Sigmoid colon (tissue), 6 donors: ENCODE measurements at regions not wholly inside any gene's neighbourhood (a gene's known extent, or its start where the extent isn't known, plus 50 kb on each side); places are given as distances from the start of the nearest gene placed in this dataset.
A peak's percentile ranks its signal among the peaks of the same experiment; 100 is the strongest.
"Not testable (repeated sequence)": the region's sequence is repeated elsewhere in the genome, so short reads cannot be mapped to it uniquely, and the experiment has no call there.

Experiments
- DNase-seq: peaks from one replicate; pipeline ENCODE4 v3.0.0-alpha.2; 2019
- H3K27ac ChIP-seq, 4 donors: fragments of 200-600 bp; sonication (generic); one replicate each; pipeline ENCODE4 v1.5.1; 2016 to 2019; ENCODE audit warnings: mild to moderate bottlenecking in 1 of 4
- H3K27me3 ChIP-seq, 3 donors: fragments of 200-600 bp; sonication (generic); one replicate each; pipeline ENCODE4 v1.5.1; 2019; ENCODE audit warnings: mild to moderate bottlenecking in 1 of 3
- H3K36me3 ChIP-seq, 4 donors: fragments of 200-600 bp; sonication (generic); one replicate each; pipeline ENCODE4 v1.5.1; 2016 to 2019
- H3K4me1 ChIP-seq, 4 donors: fragments of 200-600 bp; sonication (generic); one replicate each; pipeline ENCODE4 v1.5.1; 2017 to 2019
- H3K4me3 ChIP-seq, 4 donors: fragments of 200-600 bp; sonication (generic); one replicate each; pipeline ENCODE4 v1.5.1; 2017 to 2019; ENCODE audit warnings: mild to moderate bottlenecking in 2 of 4, moderate library complexity in 1 of 4
- H3K9me3 ChIP-seq, 4 donors: fragments of 200-600 bp in 3 of 4; sonication (generic) in 3 of 4; one replicate each; pipeline versions ENCODE4 v1.5.1 to v1.6.1; 2013 to 2019
- CTCF ChIP-seq, 4 experiments: fragments of 450-650 bp in 3 of 4; fragments of 200-600 bp in 1 of 4; IDR thresholded peaks; one replicate each; pipeline ENCODE4 v1.5.1; 2016 to 2019; ENCODE audit warnings: antibody characterized with exemption in 4 of 4, mild to moderate bottlenecking in 3 of 4, moderate library complexity in 2 of 4
- EP300 ChIP-seq, 4 donors: sonication (generic); formaldehyde crosslinking; IDR thresholded peaks; one replicate each; pipeline ENCODE4 v1.6.1; 2017; ENCODE audit warnings: antibody characterized with exemption in 4 of 4
- POLR2A ChIP-seq, 2 donors: fragments of 450-650 bp; IDR thresholded peaks; one replicate each; pipeline ENCODE4 v1.6.1; 2016; ENCODE audit warnings: antibody characterized with exemption in 2 of 2, mild to moderate bottlenecking in 2 of 2, moderate library complexity in 2 of 2
- POLR2AphosphoS5 ChIP-seq, 4 donors: sonication (generic); formaldehyde crosslinking; IDR thresholded peaks; one replicate each; pipeline ENCODE4 v1.6.1; 2017; ENCODE audit warnings: antibody characterized with exemption in 4 of 4
- WGBS, 2 donors: extraction: QIAGEN DNeasy Blood & Tissue Kit; methylation state at CpG; one replicate each; pipeline ENCODE4 v1.1.7; 2013; 5-methylcytosine and 5-hydroxymethylcytosine counted together
- intact Hi-C: fragments of 100-400 bp; cut with DNase I; formaldehyde crosslinking; loops from one replicate; pipeline ENCODE4 v1.15.1; 2023
- donor health status: healthy with polysubstance abuse.
- donor health status: healthy.

GRCh38 chr2:14902953-14903352, 270.4 kb downstream of the LRATD1 start:
- no peak for DNase-seq
- H3K4me3 ChIP-seq = no peak overlapping the region
- TF ChIP-seq CTCF (IDR thresholded peaks at IDR 0.05) = no peak
- TF ChIP-seq POLR2A (IDR thresholded peaks at IDR 0.05) = no peak
- TF ChIP-seq POLR2AphosphoS5 (IDR thresholded peaks at IDR 0.05) = no peak
- no peak for TF ChIP-seq EP300 (IDR thresholded peaks at IDR 0.05)
- H3K36me3 ChIP-seq = no peaks in the 10 kb centered on the region
- intact Hi-C loops = no loop called here
- no peak overlapping the region for H3K27ac ChIP-seq
- no peaks in the 10 kb centered on the region for H3K4me1 ChIP-seq
- WGBS, 2 donors = 80 to 96% methylated on average over 1 of the region's 1 CpG
- no peaks in the 10 kb centered on the region for H3K9me3 ChIP-seq
- H3K27me3 ChIP-seq = no peaks in the 10 kb centered on the region

- Histone ChIP-seq H3K4me3 (no peak overlapping the region), H3K36me3 (no peaks in the 10 kb centered on the region), H3K27ac (no peak overlapping the region), H3K4me1 (no peaks in the 10 kb centered on the region), H3K27me3 (no peaks in the 10 kb centered on the region), H3K9me3 (no peaks in the 10 kb centered on the region)
- TF ChIP-seq POLR2A (IDR thresholded peaks at IDR 0.05) = no peak
- peak in 1 of 4 experiments; percentile 28 for TF ChIP-seq CTCF (IDR thresholded peaks at IDR 0.05)
- intact Hi-C loops = no loop called here
- WGBS, 2 donors = 45 to 49% methylated on average over 15 of the region's 15 CpGs
- no peak for DNase-seq
Observed at GRCh38 chr2:14903709-14904374, 271.3 kb downstream of the LRATD1 start.

GRCh38 chr2:14904378-14904777, 271.9 kb downstream of the LRATD1 start:
- H3K4me1 ChIP-seq, DNase-seq, intact Hi-C loops, H3K27ac ChIP-seq, H3K4me3 ChIP-seq, H3K9me3 ChIP-seq, H3K27me3 ChIP-seq, H3K36me3 ChIP-seq: not testable (repeated sequence)
- WGBS, 2 donors = 94 to 95% methylated on average over 7 of the region's 7 CpGs

- H3K9me3 ChIP-seq = no peaks in the 10 kb centered on the region
- H3K36me3 ChIP-seq = no peaks in the 10 kb centered on the region
- intact Hi-C loops = no loop called here
- TF ChIP-seq CTCF (IDR thresholded peaks at IDR 0.05) (no peak), EP300 (IDR thresholded peaks at IDR 0.05) (no peak), POLR2A (IDR thresholded peaks at IDR 0.05) (no peak), POLR2AphosphoS5 (IDR thresholded peaks at IDR 0.05) (no peak)
- no peak overlapping the region for H3K4me3 ChIP-seq
- DNase-seq = no peak
- no peaks in the 10 kb centered on the region for H3K4me1 ChIP-seq
- no peak overlapping the region for H3K27ac ChIP-seq
- no peaks in the 10 kb centered on the region for H3K27me3 ChIP-seq
- 81 to 89% methylated on average over 5 of the region's 5 CpGs for WGBS, 2 donors
Observed at GRCh38 chr2:14905571-14905970, 273.1 kb downstream of the LRATD1 start.

- no peak for DNase-seq
- H3K4me3 ChIP-seq = no peak overlapping the region
- H3K9me3 ChIP-seq = no peaks in the 10 kb centered on the region
- no peaks in the 10 kb centered on the region for H3K36me3 ChIP-seq
- no peak overlapping the region for H3K27ac ChIP-seq
- 74% methylated on average over 8 of the region's 8 CpGs for WGBS, 2 donors
- H3K4me1 ChIP-seq = no peaks in the 10 kb centered on the region
- no peaks in the 10 kb centered on the region for H3K27me3 ChIP-seq
- intact Hi-C loops = no loop called here
- TF ChIP-seq POLR2AphosphoS5 (IDR thresholded peaks at IDR 0.05) (no peak), POLR2A (IDR thresholded peaks at IDR 0.05) (no peak), CTCF (IDR thresholded peaks at IDR 0.05) (no peak), EP300 (IDR thresholded peaks at IDR 0.05) (no peak)
Observed at GRCh38 chr2:14907014-14907612, 274.6 kb downstream of the LRATD1 start.
